Left hindlimb (tissue), 1 donor: ENCODE measurements at regions not wholly inside any gene's neighbourhood (a gene's known extent, or its start where the extent isn't known, plus 50 kb on each side); places are given as distances from the start of the nearest gene placed in this dataset.

Source experiments
- DNase-seq: peaks from one replicate; pipeline ENCODE4 v3.0.0-alpha.2; 2018

GRCh38 chr3:178048768-178049167 lies 487.5 kb upstream of the KCNMB2 start:
- no peak for DNase-seq

GRCh38 chr3:178054471-178054870 lies 481.8 kb upstream of the KCNMB2 start:
- no peak for DNase-seq

DNA sequence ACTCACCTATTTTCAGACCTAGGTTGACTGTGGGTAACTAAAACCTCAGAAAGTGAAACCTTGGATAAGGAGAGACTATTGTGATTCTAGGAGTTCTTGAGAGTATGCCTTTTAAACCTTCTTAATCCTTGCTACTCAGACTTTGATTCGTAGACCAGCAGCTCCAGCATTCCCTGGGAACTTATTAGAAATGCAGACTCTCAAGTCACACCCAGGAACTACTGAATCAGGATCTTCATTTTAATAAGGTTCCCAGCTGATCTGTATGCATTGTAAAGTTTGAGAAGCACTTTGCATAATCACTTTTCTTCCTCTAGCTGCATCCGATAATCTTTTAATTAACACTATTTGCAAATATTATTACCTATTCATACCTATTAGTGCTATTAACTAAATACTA lies 480.3 kb upstream of the KCNMB2 start:
- no peak for DNase-seq

DNA sequence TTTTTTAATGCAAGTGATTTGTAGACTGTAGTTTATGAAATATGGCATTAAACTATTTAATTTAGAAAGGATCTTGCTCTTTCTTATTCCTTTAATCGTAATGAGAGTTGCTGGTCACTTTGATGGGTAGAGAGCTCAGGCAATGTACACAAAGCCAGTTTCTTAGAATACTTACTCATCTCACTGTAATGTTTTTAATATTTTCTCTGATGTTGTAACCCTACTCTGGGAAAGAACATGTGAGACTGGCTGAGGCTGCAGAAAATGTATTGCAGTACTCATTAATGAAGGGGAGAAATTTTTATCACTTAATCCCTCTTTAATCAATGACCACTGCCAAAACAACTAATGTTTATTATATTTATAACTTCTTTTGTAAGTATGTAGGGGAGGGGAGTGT lies 479.4 kb upstream of the KCNMB2 start:
- no peak for DNase-seq

DNA sequence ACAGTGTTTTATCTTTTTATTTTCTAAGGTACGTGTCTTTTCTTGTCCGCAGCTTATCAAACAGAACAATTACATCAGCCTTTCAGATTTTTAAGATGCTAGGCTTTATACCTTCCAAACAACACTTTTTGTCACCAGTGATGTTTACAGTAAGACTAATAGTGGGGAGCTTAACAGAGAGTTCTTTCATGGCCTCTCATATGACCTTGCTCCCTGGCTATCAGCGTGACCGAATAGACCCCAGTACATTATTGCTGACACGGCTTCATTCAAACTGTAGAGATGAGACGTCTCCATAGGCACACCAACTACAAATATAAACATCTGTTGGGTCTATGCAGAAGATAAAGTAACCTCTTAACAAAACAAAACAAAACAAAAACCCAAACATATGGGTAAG lies 477.6 kb upstream of the KCNMB2 start:
- no peak for DNase-seq

DNA sequence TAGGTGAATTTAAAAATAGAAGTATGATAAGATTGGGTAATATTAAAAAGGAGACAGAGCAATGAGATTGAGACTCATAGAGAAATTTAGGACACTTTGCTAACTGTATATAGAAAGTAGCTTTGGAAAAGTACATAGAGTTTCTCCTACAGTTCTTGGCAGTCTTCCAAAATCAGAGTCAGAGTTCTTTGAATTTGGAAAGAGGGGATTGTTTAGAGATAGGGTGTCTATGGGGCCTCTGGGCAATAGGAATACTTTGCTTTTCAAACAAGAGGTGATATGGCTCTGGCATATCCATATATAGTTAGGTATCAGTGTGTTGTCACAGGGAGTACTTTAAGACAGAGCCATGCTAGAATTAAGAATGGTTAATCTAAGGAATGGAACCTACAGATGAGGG lies 477.1 kb upstream of the KCNMB2 start:
- no peak for DNase-seq

- no peak for DNase-seq
Observed at GRCh38 chr3:178059836-178060235, 476.4 kb upstream of the KCNMB2 start.

GRCh38 chr3:178060407-178060806 lies 475.8 kb upstream of the KCNMB2 start:
- DNase-seq: peak; percentile 34

- DNase-seq: no peak
Observed at GRCh38 chr3:178062126-178062525, 474.1 kb upstream of the KCNMB2 start.

DNA sequence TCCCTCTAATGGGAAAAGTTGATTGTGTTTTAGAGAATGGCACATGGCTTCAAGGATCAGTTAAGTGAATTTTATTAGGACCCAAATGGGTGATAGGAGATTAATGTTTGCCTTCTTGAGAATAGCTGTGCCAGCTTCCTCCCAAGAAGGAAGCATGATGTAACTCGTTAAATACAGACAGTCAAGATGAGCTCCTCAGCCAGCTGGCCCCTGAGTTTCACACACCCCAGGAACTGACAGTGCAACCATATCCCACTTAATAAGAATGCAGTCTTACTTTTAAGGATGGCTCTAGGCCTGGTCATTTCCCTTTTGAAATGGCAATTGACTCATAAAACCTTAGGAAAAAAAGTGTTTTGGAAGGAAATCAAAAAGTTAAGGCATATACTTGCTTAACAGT lies 472.8 kb upstream of the KCNMB2 start:
- DNase-seq: no peak

- DNase-seq: no peak
Observed at GRCh38 chr3:178067721-178068120, 468.5 kb upstream of the KCNMB2 start.

- no peak for DNase-seq
Observed at GRCh38 chr3:178072391-178073305, 463.6 kb upstream of the KCNMB2 start.

DNA sequence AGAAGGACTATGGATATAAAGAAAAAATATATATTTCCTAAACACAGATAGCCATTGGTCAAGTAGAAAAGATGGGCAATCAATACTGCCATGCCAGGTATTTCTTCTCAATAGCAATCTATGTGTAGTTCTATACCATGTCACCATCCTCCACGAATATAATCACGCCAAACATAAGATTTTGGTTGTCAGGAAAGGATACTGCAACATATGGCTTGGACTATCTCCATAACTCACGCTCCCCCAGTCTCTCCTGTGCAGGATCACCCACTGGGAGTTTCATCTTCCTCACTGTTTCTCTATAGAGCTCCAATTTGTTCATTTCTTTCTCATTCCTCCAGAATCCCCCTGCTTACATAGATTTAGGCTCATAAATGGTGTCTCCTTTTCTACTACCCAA lies 462.9 kb upstream of the KCNMB2 start:
- DNase-seq: no peak

DNA sequence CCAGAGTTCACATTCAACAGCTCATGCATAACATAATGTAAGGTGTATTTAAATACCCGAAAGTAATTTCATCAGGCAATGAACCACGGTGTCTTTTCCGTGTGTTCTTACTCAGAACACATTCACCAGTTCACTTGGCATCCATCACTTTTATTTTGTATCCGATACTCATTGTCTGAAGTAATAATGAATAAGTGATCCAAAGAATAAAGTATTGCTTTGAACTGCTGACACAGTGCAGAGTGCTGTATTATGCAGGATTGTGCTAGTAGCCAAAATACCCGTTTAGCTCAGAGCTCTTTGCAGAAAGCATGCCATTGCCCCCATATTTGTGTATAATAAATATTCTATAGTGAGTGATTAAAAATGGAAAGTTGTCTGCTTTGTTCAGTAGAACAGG lies 460.9 kb upstream of the KCNMB2 start:
- no peak for DNase-seq

- peak; percentile 61 for DNase-seq
Observed at GRCh38 chr3:178078953-178079352, 457.3 kb upstream of the KCNMB2 start.

DNA sequence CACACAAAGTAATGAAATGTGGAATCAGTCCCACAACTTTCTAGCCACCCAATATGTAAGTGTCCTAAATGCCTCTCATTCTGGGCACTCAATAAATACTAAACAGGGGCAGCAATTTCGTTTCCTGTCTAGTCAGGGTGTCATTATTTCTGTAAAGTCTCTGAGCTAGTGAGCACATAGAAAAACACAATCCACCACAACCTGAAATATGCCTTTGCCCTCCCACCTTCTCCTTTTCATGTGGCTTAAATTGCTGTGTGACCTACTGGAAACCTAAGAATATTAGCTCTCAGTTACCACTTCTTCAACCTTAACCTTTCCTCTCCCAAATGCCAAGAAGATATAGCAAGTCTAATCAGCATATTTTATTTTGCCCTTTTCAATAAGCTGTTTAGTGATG lies 456.3 kb upstream of the KCNMB2 start:
- no peak for DNase-seq

GRCh38 chr3:178082326-178082906 lies 453.8 kb upstream of the KCNMB2 start:
- no peak for DNase-seq

GRCh38 chr3:178083906-178084866 lies 452.1 kb upstream of the KCNMB2 start:
- DNase-seq: no peak

- peak; percentile 90 for DNase-seq
Observed at GRCh38 chr3:178084938-178085816, 451.1 kb upstream of the KCNMB2 start.

DNA sequence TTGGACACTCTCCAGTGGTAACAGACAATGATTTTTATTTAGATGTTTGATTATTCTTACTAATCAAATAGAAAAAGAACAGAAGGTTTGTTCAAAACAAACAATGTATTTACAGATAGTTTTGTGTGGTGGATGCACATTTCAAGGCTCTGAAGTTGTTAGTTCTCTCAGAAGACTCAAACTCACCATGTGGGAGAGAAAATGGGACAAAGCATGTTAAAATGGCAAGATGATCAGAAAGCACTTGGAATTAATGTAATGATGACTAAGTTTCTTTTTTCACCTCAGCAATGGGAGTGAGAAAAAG lies 450.5 kb upstream of the KCNMB2 start:
- DNase-seq: no peak

GRCh38 chr3:178086144-178086825 lies 450.0 kb upstream of the KCNMB2 start:
- no peak for DNase-seq

- DNase-seq: no peak
Observed at GRCh38 chr3:178087376-178087775, 448.9 kb upstream of the KCNMB2 start.
